ENCODE measurements at regions not wholly inside any gene's neighbourhood (a gene's known extent, or its start where the extent isn't known, plus 50 kb on each side); places are given as distances from the start of the nearest gene placed in this dataset.

DNA sequence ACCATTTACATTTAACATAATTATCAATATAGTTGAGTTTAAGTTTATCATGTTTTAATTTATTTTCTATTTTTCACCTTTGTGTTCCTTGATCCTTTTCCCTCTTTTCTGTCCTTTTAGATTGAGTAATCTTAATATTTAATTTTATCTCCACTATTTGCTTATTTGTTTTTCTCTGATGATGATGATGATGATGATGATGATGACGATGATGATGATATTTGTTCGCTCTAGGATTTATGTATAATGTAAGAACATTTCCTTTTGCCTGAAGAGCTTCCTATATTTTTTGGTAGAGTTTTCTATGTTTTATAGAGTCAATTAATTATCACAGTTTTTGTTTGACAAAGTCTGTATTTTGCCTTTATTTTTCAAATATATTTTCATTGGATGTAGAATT lies 104.2 kb downstream of the GLRX3 start:
- Histone ChIP-seq H2BK120ac (ENCODE audit: low read depth, low read length, poor library complexity, severe bottlenecking) (no peak overlapping the region), H3K23ac (ENCODE audit: insufficient read length, low read depth, low read length) (no peak overlapping the region), H3K23me2 (ENCODE audit: insufficient read length, low read depth, low read length, poor library complexity, severe bottlenecking) (no peaks in the 10 kb centered on the region), H2AFZ (ENCODE audit: low read length) (no peak overlapping the region), H3K18ac (ENCODE audit: insufficient read length, low read depth, low read length) (no peak overlapping the region), H2BK12ac (ENCODE audit: insufficient read length, low read depth, low read length) (no peak overlapping the region), H3T11ph (ENCODE audit: low read length) (no peak overlapping the region), H2BK20ac (ENCODE audit: low read depth, low read length, poor library complexity, severe bottlenecking) (no peak overlapping the region), H3K27me3 (ENCODE audit: insufficient read depth, low read length) (no peaks in the 10 kb centered on the region), H4K5ac (ENCODE audit: insufficient read length, low read depth, low read length) (no peak overlapping the region), H3K4ac (ENCODE audit: low read depth, low read length) (no peak overlapping the region), H3K79me2 (ENCODE audit: insufficient read depth, low read length) (no peaks in the 10 kb centered on the region), H3K79me1 (ENCODE audit: insufficient read depth, low read depth, low read length, poor library complexity, severe bottlenecking) (no peaks in the 10 kb centered on the region), H2BK15ac (ENCODE audit: low read depth, low read length) (no peak overlapping the region), H2AK5ac (ENCODE audit: insufficient read length, low read length) (no peak overlapping the region), H4K20me1 (ENCODE audit: control insufficient read depth, insufficient read depth, insufficient read length) (no peaks in the 10 kb centered on the region), H3K4me1 (ENCODE audit: insufficient read depth, low read length) (no peaks in the 10 kb centered on the region), H3K9me3 (ENCODE audit: control insufficient read depth, low read depth, low read length) (no peaks in the 10 kb centered on the region), H3K4me2 (ENCODE audit: insufficient read depth, insufficient read length, low read length) (no peak overlapping the region), H2BK5ac (ENCODE audit: insufficient read length, low read length) (no peak overlapping the region), H4K8ac (replicated peaks; ENCODE audit: insufficient read length, low read depth, low read length) (no peak overlapping the region), H3K14ac (ENCODE audit: insufficient read depth, low read length) (no peak overlapping the region), H3K9ac (ENCODE audit: extremely low read depth, insufficient read length, low read length) (no peak overlapping the region), H3K56ac (ENCODE audit: insufficient read length, low read depth, low read length) (no peak overlapping the region), H3K27ac (ENCODE audit: insufficient read length, low read depth, low read length) (no peak overlapping the region), H4K91ac (ENCODE audit: insufficient read length, low read depth, low read length) (no peak overlapping the region)
- H3K27ac Mint-ChIP-seq: no peak overlapping the region
- peaks cover 3 to 12% (median 4%) of the 10 kb centered on the region in 3 experiments; a peak in 5 of 7 replicates for H3K36me3 Mint-ChIP-seq (ENCODE audit: insufficient read depth in 1 of 3, low read depth in 3 of 3)
- DNase-seq: no peak
- H3K9me3 Mint-ChIP-seq: peaks cover 35 to 59% of the 10 kb centered on the region in 2 experiments
- H3K27me3 Mint-ChIP-seq (ENCODE audit: low read depth): peaks cover 8% of the 10 kb centered on the region
- H3K4me3 Mint-ChIP-seq: no peak overlapping the region
- WGBS (ENCODE audit: extremely low coverage, insufficient read length, low lambda C conversion rate): no CpG with 5 or more reads among the region's 2 CpGs
- peaks cover 8 to 13% of the 10 kb centered on the region in 2 experiments for H3K4me1 Mint-ChIP-seq
- TF ChIP-seq CTCF (conservative IDR thresholded peaks at IDR 0.05): no peak

Measured in H9 (cell line).